Neutrophil (primary cell): ENCODE measurements at regions not wholly inside any gene's neighbourhood (a gene's known extent, or its start where the extent isn't known, plus 50 kb on each side); places are given as distances from the start of the nearest gene placed in this dataset.

Experiments used
- H3K27ac ChIP-seq: fragments of 200-600 bp; sonication (generic); 2 replicates; pipeline ENCODE4 v1.5.1; 2016; ENCODE audit warnings: mild to moderate bottlenecking, moderate library complexity
- H3K27me3 ChIP-seq: fragments of 200-600 bp; sonication (generic); 2 replicates; pipeline ENCODE4 v1.6.0; 2016; ENCODE audit warnings: mild to moderate bottlenecking
- H3K36me3 ChIP-seq: fragments of 200-600 bp; sonication (generic); 2 replicates; pipeline ENCODE4 v1.5.1; 2017
- H3K4me1 ChIP-seq, 2 experiments: fragments of 200-600 bp in 1 of 2; sonication (generic) in 1 of 2; 1 replicate in 1 of 2; 2 replicates in 1 of 2; pipeline versions ENCODE4 v1.5.1 to v1.6.1; 2013 to 2016; ENCODE audit warnings: low read depth in 1 of 2, low read length in 1 of 2, mild to moderate bottlenecking in 1 of 2, moderate library complexity in 1 of 2; ENCODE audit not compliant: control insufficient read depth in 1 of 2, insufficient read depth in 1 of 2
- H3K4me3 ChIP-seq, 2 experiments: fragments of 200-600 bp in 1 of 2; sonication (generic) in 1 of 2; 1 replicate in 1 of 2; 2 replicates in 1 of 2; pipeline ENCODE4 v1.5.1; 2013 to 2016; ENCODE audit warnings: low read depth in 1 of 2, low read length in 1 of 2, mild to moderate bottlenecking in 1 of 2, moderate library complexity in 1 of 2
- H3K9me3 ChIP-seq: fragments of 200-600 bp; sonication (generic); 2 replicates; pipeline ENCODE4 v1.5.1; 2016
- CTCF ChIP-seq: fragments of 200-600 bp; sonication (generic); IDR thresholded peaks from 2 replicates; pipeline ENCODE4 v1.5.1; 2016; ENCODE audit warnings: antibody characterized with exemption

DNA sequence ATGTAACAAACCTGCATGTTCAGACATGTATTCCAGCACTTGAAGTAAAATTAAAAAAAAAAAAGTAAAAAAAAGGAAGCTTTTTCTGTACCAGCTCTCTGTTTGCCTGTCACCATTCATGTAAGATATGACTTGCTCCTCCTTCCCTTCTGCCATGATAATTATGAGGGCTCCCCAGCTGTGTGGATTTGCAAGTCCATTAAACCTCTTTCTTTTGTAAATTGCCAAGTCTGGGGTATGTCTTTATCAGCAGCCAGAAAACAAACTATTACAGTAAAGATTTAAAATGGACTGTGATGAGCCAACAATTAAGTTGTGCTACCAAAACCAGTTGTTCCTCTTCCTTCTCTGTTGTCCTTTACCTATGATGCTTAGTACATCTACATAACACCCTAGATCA is 619.6 kb downstream of the ARL4A start:
- Histone ChIP-seq H3K4me3 (no peak overlapping the region), H3K27me3 (no peaks in the 10 kb centered on the region), H3K27ac (no peak overlapping the region), H3K36me3 (no peaks in the 10 kb centered on the region), H3K4me1 (no peaks in the 10 kb centered on the region), H3K9me3 (no peaks in the 10 kb centered on the region)
- no peak for TF ChIP-seq CTCF

GRCh38 chr7:13308423-13308822 is 621.0 kb downstream of the ARL4A start:
- Histone ChIP-seq H3K4me3 (no peak overlapping the region), H3K36me3 (no peaks in the 10 kb centered on the region), H3K27ac (no peak overlapping the region), H3K4me1 (no peaks in the 10 kb centered on the region), H3K9me3 (no peaks in the 10 kb centered on the region), H3K27me3 (no peaks in the 10 kb centered on the region)
- no peak for TF ChIP-seq CTCF

GRCh38 chr7:13309535-13309934 is 622.1 kb downstream of the ARL4A start:
- Histone ChIP-seq H3K27ac (no peak overlapping the region), H3K36me3 (no peaks in the 10 kb centered on the region), H3K9me3 (no peaks in the 10 kb centered on the region), H3K4me1 (no peaks in the 10 kb centered on the region), H3K4me3 (no peak overlapping the region), H3K27me3 (no peaks in the 10 kb centered on the region)
- no peak for TF ChIP-seq CTCF

DNA sequence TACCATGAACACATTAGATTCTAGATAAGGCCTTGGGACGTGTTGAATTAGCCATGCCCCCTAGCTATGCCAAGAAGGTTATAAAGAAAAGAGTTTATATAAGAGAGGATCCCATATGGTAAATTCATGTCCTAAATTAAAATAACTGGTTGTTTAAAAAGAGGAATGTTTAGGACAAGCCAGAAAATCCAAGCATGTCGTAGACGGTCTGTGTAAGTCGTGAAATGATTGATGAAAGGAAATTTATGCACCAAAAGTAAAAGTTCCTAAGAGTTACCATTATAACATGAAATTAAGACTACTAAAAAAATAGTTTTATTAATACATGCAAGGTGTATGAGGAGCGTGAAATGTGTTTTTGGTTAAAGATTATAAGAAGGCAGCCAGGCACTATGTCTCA is 624.9 kb downstream of the ARL4A start:
- H3K36me3 ChIP-seq: no peaks in the 10 kb centered on the region
- no peak overlapping the region for H3K27ac ChIP-seq
- no peak overlapping the region for H3K4me3 ChIP-seq
- no peaks in the 10 kb centered on the region for H3K9me3 ChIP-seq
- no peaks in the 10 kb centered on the region for H3K4me1 ChIP-seq
- no peaks in the 10 kb centered on the region for H3K27me3 ChIP-seq
- TF ChIP-seq CTCF: no peak

DNA sequence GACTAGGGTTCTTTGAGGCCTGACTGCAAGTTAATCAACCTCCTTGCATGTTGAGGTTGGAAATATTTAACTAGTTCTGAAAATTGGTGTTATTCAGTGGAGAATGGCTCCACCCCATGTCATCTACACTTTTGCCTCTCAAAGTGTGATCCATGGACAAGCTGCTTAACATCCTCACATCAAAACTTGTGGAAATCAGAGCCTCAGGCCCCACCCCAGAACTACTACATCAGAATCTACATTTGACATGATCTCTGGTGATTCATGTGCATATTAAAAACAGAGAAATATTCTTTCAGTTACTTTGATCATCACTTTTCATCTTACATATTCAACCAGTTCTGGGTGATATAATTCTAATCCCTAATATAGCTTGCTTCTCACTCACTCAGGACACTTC is 632.9 kb downstream of the ARL4A start:
- Histone ChIP-seq H3K9me3 (no peaks in the 10 kb centered on the region), H3K4me1 (no peaks in the 10 kb centered on the region), H3K27ac (no peak overlapping the region), H3K4me3 (no peak overlapping the region), H3K27me3 (no peaks in the 10 kb centered on the region), H3K36me3 (no peaks in the 10 kb centered on the region)
- no peak for TF ChIP-seq CTCF

- no peak overlapping the region for H3K27ac ChIP-seq
- H3K4me1 ChIP-seq: no peaks in the 10 kb centered on the region
- no peaks in the 10 kb centered on the region for H3K9me3 ChIP-seq
- no peaks in the 10 kb centered on the region for H3K27me3 ChIP-seq
- no peaks in the 10 kb centered on the region for H3K36me3 ChIP-seq
- H3K4me3 ChIP-seq: no peak overlapping the region
- no peak for TF ChIP-seq CTCF
These were observed 633.9 kb downstream of the ARL4A start for GRCh38 chr7:13321316-13321715.
